ENCODE measurements at regions not wholly inside any gene's neighbourhood (a gene's known extent, or its start where the extent isn't known, plus 50 kb on each side); places are given as distances from the start of the nearest gene placed in this dataset.
"Not testable (repeated sequence)": the region's sequence is repeated elsewhere in the genome, so short reads cannot be mapped to it uniquely, and the experiment has no call there.

- DNase-seq (ENCODE audit: low spot score) = no peak
These were observed 98.5 kb upstream of the UXS1 start for GRCh38 chr2:106292627-106293026.

- DNase-seq (ENCODE audit: low spot score) = no peak
These were observed 94.8 kb upstream of the UXS1 start for GRCh38 chr2:106288873-106289272.

GRCh38 chr2:106285237-106285829 lies 91.2 kb upstream of the UXS1 start:
- no peak for DNase-seq (ENCODE audit: low spot score)

- DNase-seq (ENCODE audit: low spot score) = no peak
These were observed 90.6 kb upstream of the UXS1 start for GRCh38 chr2:106284691-106285202.

- DNase-seq (ENCODE audit: low spot score) = no peak
These were observed 90.2 kb upstream of the UXS1 start for GRCh38 chr2:106284255-106284654.

- DNase-seq (ENCODE audit: low spot score) = not testable (repeated sequence)
These were observed 89.4 kb upstream of the UXS1 start for GRCh38 chr2:106283228-106284152.

GRCh38 chr2:106282462-106283170 lies 88.5 kb upstream of the UXS1 start:
- DNase-seq (ENCODE audit: low spot score) = no peak

- DNase-seq (ENCODE audit: low spot score) = not testable (repeated sequence)
These were observed 87.9 kb upstream of the UXS1 start for GRCh38 chr2:106281907-106282430.

GRCh38 chr2:106280722-106281446 lies 86.8 kb upstream of the UXS1 start:
- no peak for DNase-seq (ENCODE audit: low spot score)

GRCh38 chr2:106280224-106280623 lies 86.1 kb upstream of the UXS1 start:
- DNase-seq (ENCODE audit: low spot score) = no peak

- DNase-seq (ENCODE audit: low spot score) = no peak
These were observed 84.2 kb upstream of the UXS1 start for GRCh38 chr2:106278112-106278876.

- DNase-seq (ENCODE audit: low spot score) = no peak
These were observed 83.3 kb upstream of the UXS1 start for GRCh38 chr2:106277426-106277825.

- DNase-seq (ENCODE audit: low spot score) = no peak
These were observed 81.9 kb upstream of the UXS1 start for GRCh38 chr2:106275971-106276370.

GRCh38 chr2:106274668-106275067 lies 80.6 kb upstream of the UXS1 start:
- no peak for DNase-seq (ENCODE audit: low spot score)

- no peak for DNase-seq (ENCODE audit: low spot score)
These were observed 78.2 kb upstream of the UXS1 start for GRCh38 chr2:106272216-106272807.

- no peak for DNase-seq (ENCODE audit: low spot score)
These were observed 76.4 kb upstream of the UXS1 start for GRCh38 chr2:106270471-106270891.

GRCh38 chr2:106269591-106270291 lies 75.6 kb upstream of the UXS1 start:
- DNase-seq (ENCODE audit: low spot score) = no peak

- no peak for DNase-seq (ENCODE audit: low spot score)
These were observed 73.9 kb upstream of the UXS1 start for GRCh38 chr2:106267997-106268396.

GRCh38 chr2:106261871-106262321 lies 67.8 kb upstream of the UXS1 start:
- DNase-seq (ENCODE audit: low spot score) = no peak

Measured in SK-N-DZ (cell line).